Thoracic aorta (tissue), 2 donors: ENCODE measurements at regions not wholly inside any gene's neighbourhood (a gene's known extent, or its start where the extent isn't known, plus 50 kb on each side); places are given as distances from the start of the nearest gene placed in this dataset.
A peak's percentile ranks its signal among the peaks of the same experiment; 100 is the strongest.

ENCODE experiments used
- ATAC-seq: fragments of 150-250 bp; one replicate; pipeline ENCODE4 v1.8.0; 2017; ENCODE audit warnings: low read depth; ENCODE audit not compliant: insufficient number of reproducible peaks, low FRiP score
- DNase-seq: peaks from one replicate; pipeline ENCODE4 v3.0.0-alpha.2; 2020; ENCODE audit warnings: low spot score
- H3K27ac ChIP-seq, 2 donors: fragments of 200-600 bp; sonication (generic); 1 replicate in 1 of 2; 2 replicates in 1 of 2; pipeline ENCODE4 v1.5.1; 2016; ENCODE audit warnings: mild to moderate bottlenecking in 2 of 2, moderate library complexity in 2 of 2
- H3K27me3 ChIP-seq: fragments of 200-600 bp; sonication (generic); replicated peaks from 2 replicates; pipeline ENCODE4 v1.6.0; 2016; ENCODE audit warnings: mild to moderate bottlenecking; ENCODE audit not compliant: insufficient read depth
- H3K36me3 ChIP-seq: fragments of 200-600 bp; sonication (generic); one replicate; pipeline ENCODE4 v1.5.1; 2016
- H3K4me1 ChIP-seq, 2 donors: fragments of 200-600 bp; sonication (generic); 1 replicate in 1 of 2; 2 replicates in 1 of 2; pipeline versions ENCODE4 v1.5.1 to v1.6.0; 2016; ENCODE audit warnings: low read depth in 2 of 2, mild to moderate bottlenecking in 1 of 2; ENCODE audit not compliant: control insufficient read depth in 1 of 2
- H3K4me3 ChIP-seq: fragments of 200-600 bp; sonication (generic); 2 replicates; pipeline ENCODE4 v1.5.1; 2016; ENCODE audit warnings: mild to moderate bottlenecking
- H3K9me3 ChIP-seq: fragments of 200-600 bp; sonication (generic); 2 replicates; pipeline ENCODE4 v1.5.1; 2016
- CTCF ChIP-seq: fragments of 200-600 bp; sonication (generic); IDR thresholded peaks from one replicate; pipeline ENCODE4 v1.5.1; 2019; ENCODE audit warnings: antibody characterized with exemption

- no peak for TF ChIP-seq CTCF
- H3K9me3 ChIP-seq: no peaks in the 10 kb centered on the region
- DNase-seq (no peak), ATAC-seq (no peak)
- H3K36me3 ChIP-seq: no peaks in the 10 kb centered on the region
- peaks cover 6 to 7% of the 10 kb centered on the region in 2 donors for H3K4me1 ChIP-seq
- H3K27ac ChIP-seq: peak overlapping the region in 1 of 2 donors; percentile 28
- H3K4me3 ChIP-seq: no peak overlapping the region
- H3K27me3 ChIP-seq: no peaks in the 10 kb centered on the region
These were observed 167.4 kb downstream of the TMTC3 start for GRCh38 chr12:88309546-88309945.

GRCh38 chr12:88310069-88310468 is 168.0 kb downstream of the TMTC3 start:
- Histone ChIP-seq H3K9me3 (no peaks in the 10 kb centered on the region), H3K36me3 (no peaks in the 10 kb centered on the region), H3K27ac (peak overlapping the region in 1 of 2 donors; percentile 28), H3K27me3 (no peaks in the 10 kb centered on the region), H3K4me3 (no peak overlapping the region), H3K4me1 (peaks cover 6 to 7% of the 10 kb centered on the region in 2 donors)
- DNase-seq: no peak
- no peak for ATAC-seq
- no peak for TF ChIP-seq CTCF

GRCh38 chr12:88310666-88311065 is 168.6 kb downstream of the TMTC3 start:
- DNase-seq: no peak
- no peaks in the 10 kb centered on the region for H3K9me3 ChIP-seq
- H3K27me3 ChIP-seq: no peaks in the 10 kb centered on the region
- H3K4me1 ChIP-seq: peaks cover under 1 to 6% of the 10 kb centered on the region in 2 donors
- no peaks in the 10 kb centered on the region for H3K36me3 ChIP-seq
- no peak for ATAC-seq
- no peak overlapping the region for H3K4me3 ChIP-seq
- TF ChIP-seq CTCF: no peak
- no peak overlapping the region for H3K27ac ChIP-seq

GRCh38 chr12:88313554-88313953 is 171.4 kb downstream of the TMTC3 start:
- Histone ChIP-seq H3K27me3 (no peaks in the 10 kb centered on the region), H3K9me3 (no peaks in the 10 kb centered on the region), H3K4me3 (no peak overlapping the region), H3K36me3 (no peaks in the 10 kb centered on the region), H3K4me1 (peaks cover 0 to 6% of the 10 kb centered on the region in 2 donors), H3K27ac (no peak overlapping the region)
- DNase-seq (no peak), ATAC-seq (no peak)
- TF ChIP-seq CTCF: no peak

GRCh38 chr12:88314706-88315105 is 172.6 kb downstream of the TMTC3 start:
- no peaks in the 10 kb centered on the region for H3K9me3 ChIP-seq
- H3K27ac ChIP-seq: no peak overlapping the region
- ATAC-seq (no peak), DNase-seq (no peak)
- TF ChIP-seq CTCF: no peak
- H3K27me3 ChIP-seq: no peaks in the 10 kb centered on the region
- H3K4me3 ChIP-seq: no peak overlapping the region
- no peaks in the 10 kb centered on the region for H3K36me3 ChIP-seq
- peaks cover 0 to 4% of the 10 kb centered on the region in 2 donors for H3K4me1 ChIP-seq
